ENCODE measurements at regions not wholly inside any gene's neighbourhood (a gene's known extent, or its start where the extent isn't known, plus 50 kb on each side); places are given as distances from the start of the nearest gene placed in this dataset.

GRCh38 chr2:195466427-195466826 lies 190.6 kb upstream of the SLC39A10 start:
- TF ChIP-seq EZH2phosphoT487 (IDR thresholded peaks at IDR 0.05; ENCODE audit: low read length) (no peak), CTCF (IDR thresholded peaks at IDR 0.05; ENCODE audit: low read length) (no peak), EZH2 (optimal IDR thresholded peaks at IDR 0.05; ENCODE audit: low read depth, low read length) (no peak)
